ENCODE measurements at regions not wholly inside any gene's neighbourhood (a gene's known extent, or its start where the extent isn't known, plus 50 kb on each side); places are given as distances from the start of the nearest gene placed in this dataset.

DNA sequence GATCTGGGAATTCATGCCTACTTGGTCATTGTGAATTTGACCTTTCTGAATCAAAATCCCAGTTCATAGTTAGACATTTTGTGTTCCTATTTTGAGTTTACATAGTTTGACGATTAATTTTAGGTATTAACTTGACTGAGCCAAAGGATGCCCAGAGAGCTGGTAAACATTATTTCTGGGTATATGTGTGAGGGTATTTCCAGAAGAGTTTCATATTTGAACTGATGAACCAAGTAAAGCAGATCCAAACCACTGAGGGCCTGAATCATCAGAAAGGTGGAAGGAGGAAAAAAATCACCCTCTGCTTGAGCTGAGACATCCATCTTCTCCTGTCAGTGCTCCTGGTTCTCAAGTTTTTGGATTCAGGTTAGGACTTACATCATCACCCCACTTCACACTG, 116.6 kb downstream of the CYSLTR2 start (continued):
- no peak for TF ChIP-seq STAT1 (IDR thresholded peaks at IDR 0.05; ENCODE audit: unreplicated experiment)
- TF ChIP-seq, protein P1, sequence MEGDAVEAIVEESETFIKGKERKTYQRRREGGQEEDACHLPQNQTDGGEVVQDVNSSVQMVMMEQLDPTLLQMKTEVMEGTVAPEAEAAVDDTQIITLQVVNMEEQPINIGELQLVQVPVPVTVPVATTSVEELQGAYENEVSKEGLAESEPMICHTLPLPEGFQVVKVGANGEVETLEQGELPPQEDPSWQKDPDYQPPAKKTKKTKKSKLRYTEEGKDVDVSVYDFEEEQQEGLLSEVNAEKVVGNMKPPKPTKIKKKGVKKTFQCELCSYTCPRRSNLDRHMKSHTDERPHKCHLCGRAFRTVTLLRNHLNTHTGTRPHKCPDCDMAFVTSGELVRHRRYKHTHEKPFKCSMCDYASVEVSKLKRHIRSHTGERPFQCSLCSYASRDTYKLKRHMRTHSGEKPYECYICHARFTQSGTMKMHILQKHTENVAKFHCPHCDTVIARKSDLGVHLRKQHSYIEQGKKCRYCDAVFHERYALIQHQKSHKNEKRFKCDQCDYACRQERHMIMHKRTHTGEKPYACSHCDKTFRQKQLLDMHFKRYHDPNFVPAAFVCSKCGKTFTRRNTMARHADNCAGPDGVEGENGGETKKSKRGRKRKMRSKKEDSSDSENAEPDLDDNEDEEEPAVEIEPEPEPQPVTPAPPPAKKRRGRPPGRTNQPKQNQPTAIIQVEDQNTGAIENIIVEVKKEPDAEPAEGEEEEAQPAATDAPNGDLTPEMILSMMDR (conservative IDR thresholded peaks at IDR 0.05; ENCODE audit: low read depth in 2 of 2), result no peak
- TF ChIP-seq ZNF114 (CRISPR knock-in tag; IDR thresholded peaks at IDR 0.05), result no peak
- TF ChIP-seq POLR2AphosphoS5 (IDR thresholded peaks at IDR 0.05; ENCODE audit: low read depth), result no peak
- TF ChIP-seq, protein P2, sequence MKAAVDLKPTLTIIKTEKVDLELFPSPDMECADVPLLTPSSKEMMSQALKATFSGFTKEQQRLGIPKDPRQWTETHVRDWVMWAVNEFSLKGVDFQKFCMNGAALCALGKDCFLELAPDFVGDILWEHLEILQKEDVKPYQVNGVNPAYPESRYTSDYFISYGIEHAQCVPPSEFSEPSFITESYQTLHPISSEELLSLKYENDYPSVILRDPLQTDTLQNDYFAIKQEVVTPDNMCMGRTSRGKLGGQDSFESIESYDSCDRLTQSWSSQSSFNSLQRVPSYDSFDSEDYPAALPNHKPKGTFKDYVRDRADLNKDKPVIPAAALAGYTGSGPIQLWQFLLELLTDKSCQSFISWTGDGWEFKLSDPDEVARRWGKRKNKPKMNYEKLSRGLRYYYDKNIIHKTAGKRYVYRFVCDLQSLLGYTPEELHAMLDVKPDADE (IDR thresholded peaks at IDR 0.05), result no peak
- TF ChIP-seq CREB1 (CRISPR knock-in tag; IDR thresholded peaks at IDR 0.05; ENCODE audit: low read depth), result no peak
- TF ChIP-seq JUNB (IDR thresholded peaks at IDR 0.05; ENCODE audit: unreplicated experiment), result no peak

- Histone ChIP-seq H3K4me1 (ENCODE audit: insufficient read depth) (no peaks in the 10 kb centered on the region), H3K4me3 (no peak overlapping the region), H2AFZ (no peak overlapping the region), H3K36me3 (ENCODE audit: insufficient read depth) (no peaks in the 10 kb centered on the region), H3K27me3 (ENCODE audit: insufficient read depth) (no peaks in the 10 kb centered on the region), H3F3A (replicated peaks; ENCODE audit: low read depth) (no peaks in the 10 kb centered on the region), H4K20me1 (replicated peaks; ENCODE audit: insufficient read depth) (no peaks in the 10 kb centered on the region), H3K79me2 (replicated peaks; ENCODE audit: insufficient read depth) (no peaks in the 10 kb centered on the region), H3K9me2 (ENCODE audit: insufficient read depth) (peaks cover 4% of the 10 kb centered on the region), H3K27ac (ENCODE audit: low read depth) (no peak overlapping the region), H3K4me2 (no peak overlapping the region)
- Mint-ChIP-seq H3K27ac (no peak overlapping the region), H3K9me3 (peaks cover 12% of the 10 kb centered on the region), H3K4me3 (no peak overlapping the region), H3K27me3 (ENCODE audit: insufficient read depth, low read depth, poor library complexity) (peaks cover 2% of the 10 kb centered on the region), H3K36me3 (ENCODE audit: low read depth) (peaks cover 9% of the 10 kb centered on the region; the same call in 2 of the 3 replicates), H3K4me1 (no peaks in the 10 kb centered on the region)
- no peak for DNase-seq (ENCODE audit: low spot score)
- no peak for TF ChIP-seq CREB1 (CRISPR knock-in tag; IDR thresholded peaks at IDR 0.05; ENCODE audit: low read depth)
- no peak for TF ChIP-seq NANOG (IDR thresholded peaks at IDR 0.05; ENCODE audit: borderline replicate concordance)
- no peak for TF ChIP-seq EZH2phosphoT487 (IDR thresholded peaks at IDR 0.05; ENCODE audit: unreplicated experiment)
- no peak for ATAC-seq
Measured at GRCh38 chr13:48772908-48773307, 119.2 kb downstream of the CYSLTR2 start.

GRCh38 chr13:48773531-48774275, 120.0 kb downstream of the CYSLTR2 start:
- Histone ChIP-seq H3K9me2 (ENCODE audit: insufficient read depth) (peaks cover 4% of the 10 kb centered on the region), H3K4me2 (no peak overlapping the region), H2AFZ (no peak overlapping the region), H3K27ac (ENCODE audit: low read depth) (no peak overlapping the region), H3K4me3 (no peak overlapping the region), H3K4me1 (ENCODE audit: insufficient read depth) (no peaks in the 10 kb centered on the region), H3K36me3 (ENCODE audit: insufficient read depth) (no peaks in the 10 kb centered on the region), H3K79me2 (replicated peaks; ENCODE audit: insufficient read depth) (no peaks in the 10 kb centered on the region), H3K27me3 (ENCODE audit: insufficient read depth) (no peaks in the 10 kb centered on the region), H3F3A (replicated peaks; ENCODE audit: low read depth) (no peaks in the 10 kb centered on the region), H4K20me1 (replicated peaks; ENCODE audit: insufficient read depth) (no peaks in the 10 kb centered on the region)
- Mint-ChIP-seq H3K9me3 (peaks cover 4% of the 10 kb centered on the region), H3K27ac (no peak overlapping the region), H3K4me1 (no peaks in the 10 kb centered on the region), H3K4me3 (no peak overlapping the region), H3K36me3 (ENCODE audit: low read depth) (peaks cover 4% of the 10 kb centered on the region; the same call in 2 of the 3 replicates), H3K27me3 (ENCODE audit: insufficient read depth, low read depth, poor library complexity) (peaks cover 2% of the 10 kb centered on the region)
- DNase-seq (ENCODE audit: low spot score) (no peak), ATAC-seq (no peak)
- TF ChIP-seq ZNF331 (CRISPR knock-in tag; IDR thresholded peaks at IDR 0.05; ENCODE audit: low read depth) (no peak), CREB1 (CRISPR knock-in tag; IDR thresholded peaks at IDR 0.05; ENCODE audit: low read depth) (no peak), JUNB (IDR thresholded peaks at IDR 0.05; ENCODE audit: unreplicated experiment) (no peak), EZH2phosphoT487 (IDR thresholded peaks at IDR 0.05; ENCODE audit: unreplicated experiment) (no peak), EZH2 (IDR thresholded peaks at IDR 0.05; ENCODE audit: low read depth, unreplicated experiment) (no peak), POLR2AphosphoS5 (IDR thresholded peaks at IDR 0.05; ENCODE audit: low read depth) (no peak), NANOG (IDR thresholded peaks at IDR 0.05; ENCODE audit: borderline replicate concordance) (no peak), ZNF114 (CRISPR knock-in tag; IDR thresholded peaks at IDR 0.05) (no peak), STAT1 (IDR thresholded peaks at IDR 0.05; ENCODE audit: unreplicated experiment) (no peak)
- TF ChIP-seq, protein P3, sequence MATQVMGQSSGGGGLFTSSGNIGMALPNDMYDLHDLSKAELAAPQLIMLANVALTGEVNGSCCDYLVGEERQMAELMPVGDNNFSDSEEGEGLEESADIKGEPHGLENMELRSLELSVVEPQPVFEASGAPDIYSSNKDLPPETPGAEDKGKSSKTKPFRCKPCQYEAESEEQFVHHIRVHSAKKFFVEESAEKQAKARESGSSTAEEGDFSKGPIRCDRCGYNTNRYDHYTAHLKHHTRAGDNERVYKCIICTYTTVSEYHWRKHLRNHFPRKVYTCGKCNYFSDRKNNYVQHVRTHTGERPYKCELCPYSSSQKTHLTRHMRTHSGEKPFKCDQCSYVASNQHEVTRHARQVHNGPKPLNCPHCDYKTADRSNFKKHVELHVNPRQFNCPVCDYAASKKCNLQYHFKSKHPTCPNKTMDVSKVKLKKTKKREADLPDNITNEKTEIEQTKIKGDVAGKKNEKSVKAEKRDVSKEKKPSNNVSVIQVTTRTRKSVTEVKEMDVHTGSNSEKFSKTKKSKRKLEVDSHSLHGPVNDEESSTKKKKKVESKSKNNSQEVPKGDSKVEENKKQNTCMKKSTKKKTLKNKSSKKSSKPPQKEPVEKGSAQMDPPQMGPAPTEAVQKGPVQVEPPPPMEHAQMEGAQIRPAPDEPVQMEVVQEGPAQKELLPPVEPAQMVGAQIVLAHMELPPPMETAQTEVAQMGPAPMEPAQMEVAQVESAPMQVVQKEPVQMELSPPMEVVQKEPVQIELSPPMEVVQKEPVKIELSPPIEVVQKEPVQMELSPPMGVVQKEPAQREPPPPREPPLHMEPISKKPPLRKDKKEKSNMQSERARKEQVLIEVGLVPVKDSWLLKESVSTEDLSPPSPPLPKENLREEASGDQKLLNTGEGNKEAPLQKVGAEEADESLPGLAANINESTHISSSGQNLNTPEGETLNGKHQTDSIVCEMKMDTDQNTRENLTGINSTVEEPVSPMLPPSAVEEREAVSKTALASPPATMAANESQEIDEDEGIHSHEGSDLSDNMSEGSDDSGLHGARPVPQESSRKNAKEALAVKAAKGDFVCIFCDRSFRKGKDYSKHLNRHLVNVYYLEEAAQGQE (IDR thresholded peaks at IDR 0.05; ENCODE audit: unreplicated experiment), result no peak
- TF ChIP-seq, protein P2 (IDR thresholded peaks at IDR 0.05), result no peak
